HG03521 (cell line): ENCODE measurements at regions not wholly inside any gene's neighbourhood (a gene's known extent, or its start where the extent isn't known, plus 50 kb on each side); places are given as distances from the start of the nearest gene placed in this dataset.

ENCODE experiments used
- ATAC-seq: cut with Tn5 transposase; IDR thresholded peaks from one replicate; pipeline ENCODE4 v1.9.1; 2021; ENCODE audit warnings: mild to moderate bottlenecking, moderate library complexity; ENCODE audit not compliant: unreplicated experiment

DNA sequence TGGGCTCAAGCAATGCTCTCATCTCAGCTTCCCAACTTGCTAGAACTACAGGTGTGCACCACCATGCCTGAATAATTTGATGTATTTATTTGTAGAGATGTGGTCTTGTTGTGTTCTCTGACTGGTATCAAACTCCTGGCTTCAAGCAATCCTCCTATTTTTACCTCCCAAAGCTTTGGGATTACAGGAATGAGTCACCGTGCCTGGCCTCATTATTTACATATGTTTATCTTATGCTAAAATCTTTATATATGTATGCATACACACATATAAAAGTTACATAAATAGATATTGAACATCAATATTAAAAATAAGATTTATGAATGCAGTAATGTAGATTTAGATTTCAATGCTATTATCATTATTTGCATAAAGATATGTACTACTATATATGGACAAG, 1634.5 kb upstream of the LRRTM3 start:
- no peak for ATAC-seq

- ATAC-seq: no peak
These were observed 1633.3 kb upstream of the LRRTM3 start for GRCh38 chr10:65292551-65292950.

DNA sequence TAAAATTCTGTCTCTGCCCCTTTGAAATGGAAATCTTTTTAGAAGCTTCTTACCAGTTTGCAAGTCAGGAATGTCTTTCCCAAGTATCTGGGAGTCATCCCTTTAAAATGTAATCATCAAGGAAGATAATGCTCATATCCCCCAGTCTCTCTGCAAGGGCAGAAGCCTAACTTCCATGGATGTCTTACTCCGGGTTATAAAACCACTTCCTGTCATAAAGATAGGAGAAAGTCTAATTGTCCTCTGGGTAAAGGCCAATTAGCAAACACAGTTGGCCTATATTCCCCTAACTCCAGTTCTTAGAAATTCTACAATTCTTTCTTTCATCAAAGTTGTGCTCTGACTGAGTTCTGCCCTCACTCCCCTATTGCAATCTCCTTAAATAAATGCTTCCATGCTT, 1631.5 kb upstream of the LRRTM3 start:
- no peak for ATAC-seq

DNA sequence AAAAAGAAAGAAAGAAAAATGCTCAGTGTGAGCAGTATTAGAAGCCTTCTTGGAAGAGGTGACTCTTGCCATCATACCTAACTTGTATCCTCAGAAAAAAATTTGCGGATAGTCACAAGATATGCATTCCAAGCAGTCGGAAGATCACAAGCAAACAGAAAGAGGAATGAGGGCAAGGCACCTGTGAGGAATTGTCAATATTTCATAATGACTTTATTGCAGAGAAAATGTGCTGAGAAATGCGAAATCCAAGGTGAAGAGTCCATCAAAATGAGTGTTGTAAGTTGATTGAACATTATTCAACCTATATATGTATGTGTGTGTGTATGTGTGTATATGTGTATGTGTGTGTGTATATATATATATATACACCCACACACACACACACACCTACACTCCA, 1624.7 kb upstream of the LRRTM3 start:
- ATAC-seq: no peak

DNA sequence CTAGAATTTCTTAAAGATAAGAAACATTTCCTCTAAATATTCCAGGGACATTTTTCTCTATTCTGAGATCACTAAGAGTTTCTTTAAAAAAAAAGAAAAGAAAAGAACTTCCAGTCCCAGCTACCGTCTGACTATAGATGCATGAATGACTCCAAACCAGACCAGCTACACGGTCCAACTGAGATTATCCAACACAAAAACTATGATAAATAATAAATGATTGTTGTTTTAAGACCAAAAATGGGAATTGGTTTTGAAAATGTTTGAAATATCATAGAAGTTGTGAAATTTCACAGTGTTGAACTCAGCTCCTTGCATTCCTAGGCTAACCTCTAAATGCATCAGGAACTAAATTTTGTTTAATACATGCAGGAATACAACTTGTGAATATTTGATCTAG, 1619.6 kb upstream of the LRRTM3 start:
- ATAC-seq: no peak

- no peak for ATAC-seq
These were observed 1613.0 kb upstream of the LRRTM3 start for GRCh38 chr10:65312876-65313275.

DNA sequence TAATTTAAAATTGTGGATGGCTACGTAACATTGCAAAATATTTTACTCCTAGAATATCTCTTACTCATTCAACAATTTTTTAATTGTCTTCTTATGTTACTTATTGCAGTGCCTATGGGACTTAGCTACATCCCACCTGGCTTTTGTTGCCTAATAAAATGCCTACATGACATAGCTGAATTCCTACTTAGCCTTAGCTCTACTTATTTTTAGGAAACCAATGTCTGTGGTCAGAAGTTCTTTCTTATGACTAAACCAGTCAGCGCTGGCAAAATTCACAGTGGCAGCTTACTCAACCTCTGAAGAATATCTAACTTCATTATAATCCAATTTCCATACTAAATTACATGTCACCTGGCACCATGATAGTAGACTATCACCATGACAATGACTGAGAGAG, 1612.4 kb upstream of the LRRTM3 start:
- ATAC-seq: no peak

- ATAC-seq: no peak
These were observed 1611.6 kb upstream of the LRRTM3 start for GRCh38 chr10:65314253-65314652.

GRCh38 chr10:65319493-65319892, 1606.3 kb upstream of the LRRTM3 start:
- no peak for ATAC-seq

- no peak for ATAC-seq
These were observed 1605.4 kb upstream of the LRRTM3 start for GRCh38 chr10:65320236-65321026.

DNA sequence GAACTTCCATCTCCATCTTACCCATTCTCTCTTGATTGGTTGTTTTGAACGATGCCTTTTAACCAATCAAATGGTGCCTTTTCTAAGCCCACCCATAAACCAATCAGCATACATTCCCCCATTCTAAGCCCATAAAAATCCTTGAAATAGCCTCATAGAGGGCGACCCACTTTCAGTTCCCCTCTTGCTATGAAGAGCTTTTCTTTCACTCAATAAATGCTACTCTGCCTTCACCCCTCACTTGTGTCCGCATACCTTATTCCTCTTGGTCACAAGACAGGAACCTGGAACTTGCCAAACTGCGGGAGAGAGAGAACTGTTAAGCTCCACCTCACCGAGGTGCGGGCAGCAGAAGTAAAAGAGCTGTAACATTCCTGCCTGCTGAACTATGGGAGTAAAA, 1602.0 kb upstream of the LRRTM3 start:
- ATAC-seq: no peak

GRCh38 chr10:65325913-65326312, 1599.9 kb upstream of the LRRTM3 start:
- ATAC-seq: no peak

DNA sequence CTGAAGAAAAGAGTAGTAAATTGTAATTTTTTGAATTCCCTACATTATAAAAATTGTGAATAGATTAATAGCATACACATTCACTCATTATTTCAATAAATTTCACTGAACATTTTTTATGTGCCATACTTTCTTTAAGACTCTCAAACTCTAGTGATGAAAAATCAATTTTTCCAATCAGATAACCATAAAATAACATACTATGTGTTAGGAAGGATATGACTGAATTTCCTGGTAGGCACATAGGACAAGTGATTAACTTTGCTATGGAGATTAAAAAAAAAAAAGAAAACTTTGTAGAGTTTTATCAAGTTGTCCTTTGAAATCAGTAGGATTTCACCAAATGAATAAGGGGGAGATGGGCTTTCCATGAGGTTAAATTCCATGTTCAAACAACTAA, 1597.3 kb upstream of the LRRTM3 start:
- no peak for ATAC-seq

DNA sequence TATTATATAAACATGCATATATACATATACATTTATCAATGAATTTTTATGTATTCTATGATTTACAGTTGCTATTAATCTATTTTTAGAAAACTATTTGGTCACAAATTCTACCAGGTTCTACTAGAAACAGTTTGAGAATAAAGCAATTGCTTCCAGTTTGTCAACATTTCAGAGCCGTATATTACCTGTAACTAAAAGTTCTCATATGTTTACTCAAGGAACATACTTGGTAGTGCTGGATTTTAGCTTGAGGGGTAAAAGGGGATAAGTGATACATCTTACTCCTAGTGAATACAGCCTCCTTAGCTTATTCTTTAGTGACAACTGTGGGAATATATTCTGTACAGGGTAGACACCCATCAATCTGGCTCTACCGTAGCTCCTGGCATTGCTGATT, 1590.5 kb upstream of the LRRTM3 start:
- ATAC-seq: no peak

- ATAC-seq: no peak
These were observed 1585.5 kb upstream of the LRRTM3 start for GRCh38 chr10:65340340-65340739.

- ATAC-seq: no peak
These were observed 1584.4 kb upstream of the LRRTM3 start for GRCh38 chr10:65341323-65341925.

DNA sequence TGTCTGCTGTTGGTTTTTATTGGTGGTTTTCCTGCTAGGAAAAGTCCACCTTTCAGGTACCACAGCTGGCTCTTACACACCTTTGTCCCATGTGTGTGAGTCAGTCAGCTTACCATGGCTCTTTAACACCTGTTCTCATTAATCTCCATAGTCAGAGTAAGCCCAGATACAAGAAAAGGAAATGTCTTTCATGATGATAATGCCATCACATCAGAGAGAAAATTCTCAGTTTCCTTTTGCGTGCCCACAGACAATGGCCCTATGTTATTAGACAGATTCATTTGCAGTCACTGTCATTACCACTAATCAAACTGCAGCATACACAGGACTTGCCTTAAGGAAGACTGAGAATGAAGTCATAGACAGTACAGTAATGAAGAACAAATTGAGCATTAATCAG, 1583.6 kb upstream of the LRRTM3 start:
- no peak for ATAC-seq

- ATAC-seq: no peak
These were observed 1579.4 kb upstream of the LRRTM3 start for GRCh38 chr10:65346466-65346865.

GRCh38 chr10:65348637-65349036, 1577.2 kb upstream of the LRRTM3 start:
- no peak for ATAC-seq

- ATAC-seq: no peak
These were observed 1575.2 kb upstream of the LRRTM3 start for GRCh38 chr10:65350611-65351010.

DNA sequence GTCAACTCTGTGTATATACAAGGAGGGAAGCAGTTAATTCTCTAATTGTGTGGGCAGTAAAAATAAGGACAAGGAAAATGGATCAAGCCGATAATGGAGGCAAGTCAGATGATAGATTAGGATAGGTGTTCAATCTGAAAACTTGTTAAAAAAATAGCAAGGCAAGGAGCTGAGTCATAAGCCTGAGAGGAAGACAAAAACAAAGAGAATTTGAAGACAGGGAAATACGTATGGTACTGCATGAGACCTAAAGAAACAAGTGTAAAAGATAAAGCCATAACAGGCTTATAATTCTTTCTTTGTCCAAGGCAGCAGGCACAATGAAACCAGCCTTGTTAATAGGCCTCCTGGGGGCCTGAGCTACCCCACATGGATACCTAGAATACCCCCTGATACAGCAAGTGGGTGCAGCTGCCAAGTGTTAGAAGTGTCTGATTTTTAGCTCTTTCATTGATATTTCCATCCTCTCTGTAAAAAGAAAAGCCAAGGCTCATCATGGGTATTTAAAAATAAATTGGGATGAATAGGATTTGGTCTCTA, 1570.6 kb upstream of the LRRTM3 start:
- no peak for ATAC-seq

DNA sequence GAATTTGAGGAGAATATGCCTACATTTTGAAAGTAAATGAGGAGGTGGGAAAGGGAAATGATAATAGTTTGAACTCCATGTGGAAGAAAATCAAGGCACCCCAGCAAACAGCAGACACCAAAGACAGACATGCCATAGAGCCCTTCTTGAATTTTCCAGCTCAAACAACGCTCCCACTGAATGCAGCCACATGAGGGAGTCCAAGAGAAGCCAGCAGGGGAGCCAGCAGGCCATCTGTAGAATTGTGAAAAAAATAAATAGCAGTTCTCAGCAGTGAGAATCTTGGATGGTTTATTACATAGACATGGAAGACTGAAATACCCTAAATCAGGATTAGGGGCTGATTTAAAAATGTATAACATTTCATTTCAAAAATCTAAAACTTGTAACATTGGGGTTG, 1567.3 kb upstream of the LRRTM3 start:
- ATAC-seq: no peak
